GM18508 (cell line): ENCODE measurements at regions not wholly inside any gene's neighbourhood (a gene's known extent, or its start where the extent isn't known, plus 50 kb on each side); places are given as distances from the start of the nearest gene placed in this dataset.

ENCODE experiments used
- ATAC-seq: cut with Tn5 transposase; IDR thresholded peaks from one replicate; pipeline ENCODE4 v1.9.1; 2021; ENCODE audit warnings: moderate number of reproducible peaks; ENCODE audit not compliant: insufficient read depth, unreplicated experiment

DNA sequence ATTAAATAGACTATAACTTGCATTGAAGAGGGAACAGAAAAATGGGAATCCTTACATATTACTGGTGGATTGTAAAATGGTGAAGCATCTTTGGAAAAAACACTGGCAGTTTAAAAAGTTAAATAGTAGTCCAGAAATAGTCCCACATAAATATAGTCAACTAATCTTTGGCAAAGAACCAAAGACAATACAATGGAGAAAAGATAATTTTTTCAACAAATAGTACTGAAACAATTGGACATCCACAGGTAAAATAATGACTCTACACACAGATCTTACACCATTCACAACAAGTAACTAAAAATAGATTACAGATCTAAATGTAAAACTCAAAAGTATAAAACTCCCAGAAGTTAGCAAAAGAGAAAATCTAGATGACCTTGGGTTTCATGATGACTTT, 259.1 kb upstream of the CEP162 start:
- no peak for ATAC-seq

DNA sequence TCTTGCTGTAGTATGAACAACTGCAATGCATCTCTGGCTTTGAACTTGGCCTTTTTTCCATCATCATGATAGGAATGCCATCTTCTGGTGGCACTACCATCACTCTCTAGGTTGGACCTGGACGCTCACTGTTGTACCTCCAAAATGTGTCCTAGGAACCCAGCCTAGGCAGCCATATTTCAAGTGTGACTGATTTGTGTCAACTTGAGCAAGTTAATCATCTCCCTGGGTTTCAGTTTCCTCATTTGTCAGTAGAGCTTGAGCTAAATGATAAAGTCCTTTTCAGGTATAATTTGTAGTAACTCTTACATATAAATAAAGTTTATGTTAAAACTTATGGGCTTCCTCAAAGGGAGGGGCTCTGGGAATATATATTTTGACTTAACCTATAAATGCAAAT, 241.7 kb upstream of the CEP162 start:
- no peak for ATAC-seq

DNA sequence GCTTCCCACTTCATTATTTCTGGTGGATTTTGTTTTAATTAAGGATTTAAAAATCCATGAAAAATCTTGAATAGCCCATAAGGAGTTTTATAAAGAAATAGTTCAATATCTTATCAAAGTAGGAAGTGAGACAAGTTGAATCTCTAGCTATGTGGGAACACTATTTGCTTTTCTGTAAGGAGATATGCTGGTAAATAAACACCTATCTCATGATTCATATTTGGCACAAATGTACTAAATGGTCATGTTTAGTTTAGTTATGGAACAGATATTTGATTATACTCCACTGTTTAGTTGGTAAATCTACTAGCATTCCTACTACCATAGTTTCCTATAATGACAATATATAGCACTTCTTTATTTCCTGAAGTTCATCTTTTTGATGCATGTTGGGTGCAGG, 239.9 kb upstream of the CEP162 start:
- no peak for ATAC-seq

DNA sequence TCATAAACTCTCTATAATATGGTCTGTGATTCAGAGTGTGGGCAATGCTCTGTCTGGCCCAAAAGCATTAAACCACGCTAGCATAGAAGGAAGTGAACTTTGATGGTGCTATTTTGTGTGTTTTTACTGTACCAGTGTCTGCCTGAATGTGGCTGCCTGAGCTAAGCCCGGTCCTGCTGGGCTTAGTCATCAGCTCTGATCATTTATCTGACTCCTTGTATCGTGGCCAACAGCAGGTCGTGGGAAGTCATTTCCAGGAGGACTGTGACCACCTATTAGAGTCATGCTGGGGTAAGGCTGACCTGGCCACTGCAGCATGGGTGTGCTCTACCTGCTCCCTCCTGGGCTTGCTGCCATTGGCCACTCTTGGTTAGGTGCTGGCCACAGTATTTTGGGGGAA, 239.1 kb upstream of the CEP162 start:
- no peak for ATAC-seq

DNA sequence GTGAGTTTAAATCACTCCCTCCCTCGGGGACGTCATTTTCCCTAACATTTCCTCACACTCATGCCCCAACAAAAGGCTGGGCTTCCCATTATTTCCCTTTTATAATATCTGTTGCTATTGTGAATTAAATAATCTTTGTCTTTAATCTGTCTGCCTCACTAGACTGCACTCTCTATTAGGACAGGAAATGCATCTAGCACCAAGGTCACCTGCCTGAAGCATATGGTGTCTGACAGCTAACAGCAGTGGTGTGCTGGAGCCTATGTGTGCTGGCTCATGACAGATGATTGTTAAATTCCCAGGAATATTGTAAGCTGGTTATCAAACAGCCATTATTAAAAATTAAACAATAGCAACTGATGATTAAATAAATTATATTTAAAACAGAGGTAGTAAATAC, 237.0 kb upstream of the CEP162 start:
- no peak for ATAC-seq

DNA sequence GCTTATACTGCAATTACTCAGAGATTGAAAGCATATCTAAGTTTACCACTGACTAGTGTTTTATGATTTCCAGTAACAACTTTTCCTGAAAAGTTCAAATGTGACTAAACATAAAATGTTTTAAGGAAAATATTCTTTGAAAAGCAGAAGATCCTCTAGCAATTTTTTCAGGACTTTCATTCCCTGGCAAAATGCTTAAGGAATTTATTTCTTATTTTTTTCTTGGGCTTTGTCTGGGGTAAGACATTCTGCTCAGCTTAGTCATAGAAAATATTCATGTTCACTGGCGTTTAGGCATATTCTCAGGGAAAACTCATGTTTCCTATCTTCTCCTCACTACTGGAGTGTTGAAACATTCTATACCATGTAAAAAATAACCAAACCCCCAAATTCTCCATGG, 235.3 kb upstream of the CEP162 start:
- no peak for ATAC-seq

DNA sequence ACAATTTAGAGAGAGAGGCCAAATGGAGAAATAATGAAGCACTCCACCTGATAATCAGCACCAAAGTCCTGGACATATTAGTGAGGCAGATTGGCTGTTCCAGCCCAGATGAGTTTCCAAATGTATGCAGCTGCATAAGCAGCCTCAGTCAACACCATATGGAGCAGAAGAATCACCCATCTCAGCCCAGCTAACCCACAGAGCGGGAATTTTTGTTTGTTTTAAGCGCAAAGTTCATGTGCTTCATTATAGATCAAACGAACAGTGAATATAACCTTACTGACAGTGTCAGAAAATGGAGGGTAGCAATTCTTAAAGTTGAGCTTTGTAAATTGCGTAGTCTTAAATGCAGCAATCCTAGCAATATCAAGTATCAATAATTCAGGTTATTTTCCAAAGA, 234.0 kb upstream of the CEP162 start:
- ATAC-seq, result no peak

DNA sequence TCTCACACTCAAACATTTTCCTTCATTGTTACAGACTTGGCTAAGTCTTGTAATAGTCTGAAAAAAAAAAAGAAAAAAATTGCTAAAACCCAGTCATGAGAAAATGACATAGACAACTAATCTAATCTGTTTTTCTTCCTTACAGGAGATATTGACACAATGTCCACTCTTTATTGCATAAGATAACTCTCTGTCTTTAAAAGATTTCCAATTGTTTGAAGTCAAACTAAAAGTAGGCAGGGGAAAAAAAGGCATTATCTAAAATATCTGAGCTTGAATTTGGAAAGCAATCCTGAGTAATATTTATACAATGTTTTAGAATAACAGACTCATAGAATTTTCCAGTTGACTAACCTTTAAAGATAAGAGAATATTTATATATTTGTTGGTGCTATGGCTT, 233.0 kb upstream of the CEP162 start:
- ATAC-seq, result no peak

DNA sequence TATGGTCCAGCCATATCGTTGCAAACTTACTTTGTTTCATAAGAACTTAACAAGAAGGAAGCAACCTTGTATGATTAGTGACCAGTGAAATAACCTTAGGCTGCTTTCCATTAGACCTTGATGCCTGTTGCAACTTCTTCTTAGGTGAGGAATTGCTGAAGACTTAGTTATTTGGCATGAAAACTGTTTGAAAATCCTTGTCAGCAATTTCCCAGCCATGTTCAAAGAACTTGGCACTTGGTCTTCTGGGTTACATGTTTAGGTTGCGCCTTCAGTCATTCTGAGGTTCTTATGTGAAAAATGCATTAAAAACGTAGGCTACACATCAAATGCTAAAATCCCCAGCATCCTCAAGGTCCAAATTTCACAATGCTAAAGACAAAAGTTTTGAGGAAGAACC, 232.0 kb upstream of the CEP162 start:
- no peak for ATAC-seq

DNA sequence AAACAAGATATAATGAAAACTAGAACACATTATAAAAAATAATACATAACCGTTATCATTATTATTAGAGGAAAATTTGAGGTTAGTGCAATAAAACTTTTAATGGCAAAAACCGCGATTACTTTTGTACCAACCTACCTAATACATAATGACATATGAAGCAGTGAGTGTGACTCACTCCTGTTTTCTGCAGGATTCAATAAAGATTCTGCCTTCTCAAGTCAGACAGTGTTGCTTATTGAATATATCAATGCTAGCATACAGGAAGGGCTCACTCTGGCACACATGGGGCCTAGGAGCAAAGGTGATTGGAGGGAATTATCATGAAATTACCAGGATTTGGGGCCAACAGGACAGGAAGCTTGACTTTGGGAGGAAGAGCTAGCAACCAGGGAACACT, 230.8 kb upstream of the CEP162 start:
- no peak for ATAC-seq

DNA sequence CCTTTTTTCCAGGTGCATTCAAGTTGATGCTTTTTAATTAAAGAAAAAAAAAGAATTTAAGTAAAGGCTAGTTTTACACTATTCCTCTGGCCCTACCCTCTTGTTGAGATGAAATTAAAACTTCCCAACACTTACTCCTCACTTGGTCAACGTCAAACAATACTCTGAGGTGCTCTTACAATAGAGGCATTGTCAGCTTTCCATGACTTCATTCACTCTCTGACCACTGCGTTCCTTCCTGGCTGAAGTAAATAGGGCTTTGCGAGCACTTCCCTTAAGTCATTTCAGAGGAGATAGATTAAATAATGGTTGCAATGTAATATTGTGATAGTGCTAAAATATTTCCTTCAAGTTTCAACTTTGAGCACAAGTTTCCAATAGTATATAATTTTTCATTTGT, 229.8 kb upstream of the CEP162 start:
- no peak for ATAC-seq

DNA sequence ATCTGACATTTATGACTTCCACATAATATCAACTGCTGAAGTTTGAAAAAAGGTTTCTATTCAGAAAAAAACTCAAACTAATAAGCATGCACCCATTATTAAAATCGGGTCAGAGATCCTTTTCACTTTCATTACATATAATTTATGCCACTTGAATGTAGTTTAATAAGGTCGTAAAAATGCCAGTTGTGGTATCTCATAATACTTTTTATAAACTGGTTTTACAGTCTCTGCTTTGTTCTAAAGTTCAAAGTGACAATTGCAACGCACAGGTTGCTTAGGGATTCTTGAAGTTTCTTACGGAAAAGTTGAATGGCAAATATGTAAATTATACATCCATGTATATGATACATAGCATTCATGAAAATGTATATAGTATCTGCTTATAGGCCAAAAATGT, 229.4 kb upstream of the CEP162 start:
- ATAC-seq, result no peak

DNA sequence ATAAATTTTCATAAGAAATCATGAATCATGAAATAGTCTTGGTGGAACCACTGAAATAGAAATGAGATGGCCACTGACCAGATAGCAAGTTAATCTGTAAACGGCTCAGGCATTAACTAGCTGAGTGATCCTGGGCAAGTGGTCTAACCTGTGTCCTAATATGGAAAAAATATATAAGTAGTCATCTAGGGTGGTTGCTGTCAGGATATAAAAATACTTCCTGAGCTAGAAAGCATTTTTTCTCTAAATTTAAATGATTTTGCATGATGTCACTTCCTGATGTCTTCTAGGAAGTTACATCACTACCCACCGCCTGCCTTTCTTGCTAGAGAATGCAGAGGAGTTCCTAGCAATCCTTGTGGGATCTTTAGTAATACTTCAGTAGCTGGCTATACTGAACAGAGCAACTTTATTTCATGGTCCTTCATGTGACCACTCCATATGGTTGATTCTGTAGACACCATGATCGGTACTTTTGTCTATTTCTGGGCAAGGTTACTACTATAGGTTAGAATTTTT, 228.1 kb upstream of the CEP162 start:
- ATAC-seq, result no peak

DNA sequence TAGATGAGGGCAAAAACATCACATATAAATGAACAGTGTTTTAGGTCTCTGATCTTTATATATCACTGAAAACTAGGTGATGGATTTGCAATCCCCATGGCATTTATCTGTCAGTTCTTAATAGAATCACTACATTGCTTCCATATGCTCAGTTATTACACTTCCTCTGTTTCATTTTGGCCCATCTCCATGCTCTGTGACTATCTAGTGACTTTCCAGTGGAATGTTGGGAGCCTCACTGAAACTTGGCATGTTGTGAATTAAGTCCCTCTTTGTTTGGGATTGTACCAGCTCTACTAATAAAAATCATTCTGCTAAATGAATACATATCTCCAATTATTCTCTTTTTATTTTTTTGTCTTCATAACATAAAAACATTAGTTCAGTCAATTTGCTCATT, 226.1 kb upstream of the CEP162 start:
- no peak for ATAC-seq

DNA sequence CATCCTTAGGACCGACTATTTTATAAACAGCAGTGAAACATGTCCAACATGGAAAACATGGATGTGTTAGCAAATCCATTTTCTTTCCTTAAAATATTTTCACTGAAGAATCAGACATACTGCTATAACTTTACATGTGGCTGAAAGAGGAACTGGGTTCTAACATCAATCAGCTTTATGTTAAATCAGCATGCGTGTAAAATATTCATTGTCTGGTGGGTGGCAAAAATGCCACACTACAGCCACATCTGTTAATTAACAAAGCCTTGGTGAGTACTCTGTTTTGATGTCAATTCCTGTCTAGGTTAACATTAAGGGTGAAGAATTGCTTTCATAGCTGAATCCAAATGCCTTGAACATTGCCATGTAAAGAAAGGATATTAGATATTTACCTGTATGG, 222.6 kb upstream of the CEP162 start:
- no peak for ATAC-seq

DNA sequence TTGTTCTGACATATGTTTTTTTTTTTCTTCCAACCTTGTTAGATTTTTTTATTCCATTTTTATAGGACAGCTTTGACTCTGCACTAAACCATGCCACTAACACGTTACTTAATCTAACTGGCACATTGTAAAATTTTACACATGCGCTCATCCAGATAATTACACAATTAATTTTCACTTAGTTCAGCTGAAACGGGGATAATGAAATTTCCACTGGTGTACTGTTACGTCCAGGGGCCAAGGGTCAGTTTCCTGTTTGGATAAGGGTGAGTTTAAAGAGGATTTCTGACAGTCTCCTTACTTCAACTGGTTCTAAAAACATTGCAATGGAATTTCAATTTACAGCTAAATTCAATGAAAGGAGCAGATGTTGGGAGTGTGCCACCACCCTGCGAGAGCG, 221.8 kb upstream of the CEP162 start:
- no peak for ATAC-seq

DNA sequence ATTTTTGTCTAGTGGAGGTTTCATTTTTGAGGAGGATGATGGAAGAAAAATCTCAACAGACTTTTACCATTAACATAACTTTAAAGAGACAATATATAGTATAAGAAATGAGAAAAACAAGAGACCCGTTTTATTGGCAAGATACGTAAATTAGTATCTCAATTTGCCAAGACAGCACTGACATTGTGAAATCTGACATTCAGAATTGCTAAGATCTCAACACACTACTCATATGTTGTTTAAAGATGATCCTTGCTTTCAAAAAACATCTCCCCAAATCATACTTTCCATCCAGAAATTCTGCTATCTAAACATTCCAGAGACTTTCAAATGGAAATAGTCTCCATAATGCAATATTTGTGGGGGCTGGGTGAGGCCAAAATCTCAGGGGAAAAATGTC, 220.9 kb upstream of the CEP162 start:
- no peak for ATAC-seq

DNA sequence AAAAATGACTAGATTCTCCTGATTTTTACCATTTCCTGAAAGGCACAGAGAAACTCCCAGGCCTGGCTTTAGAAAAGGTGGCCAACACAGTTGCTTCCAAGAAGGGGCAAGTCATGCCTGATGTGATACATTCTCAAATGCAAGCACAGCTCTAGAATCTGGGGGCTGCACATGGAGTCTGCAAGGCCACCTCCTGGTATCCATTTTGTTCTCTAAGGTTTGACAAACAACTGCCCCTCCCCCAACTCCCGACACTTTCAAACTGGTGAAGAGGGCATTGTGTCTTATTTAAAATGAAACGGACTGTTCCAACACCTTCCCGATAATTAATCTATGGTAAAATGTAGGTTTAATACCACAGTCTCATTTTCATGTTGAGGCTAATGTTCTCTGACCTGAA, 220.2 kb upstream of the CEP162 start:
- no peak for ATAC-seq

DNA sequence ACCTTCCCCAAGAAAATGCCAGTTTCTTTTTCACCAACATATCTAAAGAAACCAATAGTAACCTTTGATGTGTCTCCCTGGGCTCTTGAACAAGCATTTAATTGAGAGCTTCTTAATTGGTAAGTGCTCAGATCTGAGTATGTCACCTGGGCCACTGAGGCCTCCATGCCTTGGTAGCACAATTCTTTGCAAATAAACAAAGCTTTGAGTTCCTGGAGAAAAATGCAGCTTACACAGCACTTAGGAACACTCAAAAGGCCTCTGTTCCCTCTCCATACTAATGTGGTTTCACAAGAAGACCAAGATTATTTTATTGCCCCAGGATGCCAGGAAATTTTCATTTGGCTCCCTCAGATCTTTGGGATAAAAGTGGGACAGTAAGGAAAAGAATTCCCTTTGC, 217.6 kb upstream of the CEP162 start:
- no peak for ATAC-seq

DNA sequence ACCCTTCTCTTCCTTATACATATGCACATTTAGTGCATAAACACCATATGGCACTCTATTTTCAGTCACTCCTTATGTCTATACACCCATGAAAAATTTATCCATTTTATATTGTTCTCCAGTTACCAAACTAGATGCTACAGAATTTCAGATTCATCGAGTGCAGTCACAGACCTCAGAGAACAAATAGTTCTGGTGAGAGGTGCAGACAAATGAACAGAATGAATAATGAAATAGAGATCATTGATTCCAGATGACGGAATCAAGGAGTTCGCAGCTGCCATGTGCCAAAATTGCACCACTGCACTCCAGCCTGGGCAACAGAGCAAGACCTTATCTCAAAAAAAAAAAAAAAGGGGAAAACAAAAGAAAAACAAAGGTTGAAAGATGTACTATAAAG, 214.8 kb upstream of the CEP162 start:
- no peak for ATAC-seq

DNA sequence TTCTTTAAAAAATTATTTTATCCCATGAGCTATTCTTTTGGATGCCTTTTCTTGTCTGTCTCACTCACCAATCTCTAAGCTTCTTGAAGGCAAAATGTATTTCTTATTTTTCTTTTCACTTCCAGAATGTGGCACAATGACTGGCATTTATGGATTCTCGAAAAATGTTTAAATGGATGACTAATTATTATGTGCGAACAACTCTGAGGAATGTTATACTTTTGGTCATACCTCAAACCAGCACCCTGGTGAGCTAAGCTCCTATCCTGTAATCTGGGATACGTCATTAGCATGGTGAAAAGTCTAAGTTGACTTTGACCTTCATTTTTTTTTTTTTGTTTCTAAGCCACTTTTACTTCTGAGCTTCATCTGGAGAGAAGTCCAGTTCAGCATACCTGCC, 214.0 kb upstream of the CEP162 start:
- no peak for ATAC-seq

DNA sequence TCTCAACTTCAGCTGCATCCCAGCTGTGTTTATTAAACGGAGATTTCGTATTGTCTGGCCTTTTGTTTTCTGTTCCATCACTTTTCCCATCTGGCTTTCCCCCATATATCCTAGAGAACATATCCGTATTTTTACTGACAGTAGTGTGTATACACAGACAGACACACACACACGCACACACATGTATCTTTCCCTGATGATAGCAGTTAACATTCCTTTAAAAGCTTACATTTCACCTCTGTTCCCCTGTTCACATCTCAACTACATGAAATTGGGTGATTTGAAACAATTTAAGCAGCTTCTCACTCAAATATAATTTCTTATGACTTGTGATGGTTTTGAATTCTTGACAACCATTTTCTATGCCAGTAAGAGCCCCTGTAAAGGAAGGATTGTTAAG, 207.1 kb upstream of the CEP162 start:
- ATAC-seq, result no peak

DNA sequence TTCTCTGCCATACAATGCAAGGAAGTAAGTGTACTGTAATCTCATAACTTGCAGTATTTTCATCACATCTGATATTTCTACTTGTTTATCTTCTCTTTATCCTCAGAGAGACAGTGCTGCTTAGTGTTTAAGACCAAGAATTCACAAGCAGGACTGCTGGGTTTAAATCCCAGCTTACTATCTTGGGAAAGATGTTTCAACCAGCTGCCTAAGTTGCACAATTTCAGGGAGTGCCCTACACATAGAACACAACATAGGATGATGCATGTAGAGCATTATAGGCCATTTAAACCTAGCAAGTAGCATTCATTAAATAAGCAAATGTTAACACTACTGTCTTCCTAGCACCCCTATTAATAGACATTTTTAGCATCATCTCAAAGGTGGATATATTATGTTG, 205.2 kb upstream of the CEP162 start:
- ATAC-seq, result no peak
